Mammary epithelial cell (primary cell): ENCODE measurements at regions not wholly inside any gene's neighbourhood (a gene's known extent, or its start where the extent isn't known, plus 50 kb on each side); places are given as distances from the start of the nearest gene placed in this dataset.

Source experiments
- EZH2 ChIP-seq: IDR thresholded peaks from 2 replicates; pipeline ENCODE4 v1.6.1; 2012; ENCODE audit warnings: low read length, inconsistent platforms, borderline replicate concordance
- TF ChIP-seq, protein P1 (sequence below), 2 donors: IDR thresholded peaks in 1 of 2; conservative IDR thresholded peaks in 1 of 2; 2 replicates each; pipeline ENCODE4 v1.5.1; 2011 to 2012; ENCODE audit warnings: inconsistent platforms in 2 of 2, low read length in 2 of 2, mild to moderate bottlenecking in 2 of 2, control low read depth in 1 of 2, low read depth in 1 of 2; ENCODE audit not compliant: insufficient read depth in 1 of 2; ENCODE audit errors: extremely low read depth in 1 of 2

DNA sequence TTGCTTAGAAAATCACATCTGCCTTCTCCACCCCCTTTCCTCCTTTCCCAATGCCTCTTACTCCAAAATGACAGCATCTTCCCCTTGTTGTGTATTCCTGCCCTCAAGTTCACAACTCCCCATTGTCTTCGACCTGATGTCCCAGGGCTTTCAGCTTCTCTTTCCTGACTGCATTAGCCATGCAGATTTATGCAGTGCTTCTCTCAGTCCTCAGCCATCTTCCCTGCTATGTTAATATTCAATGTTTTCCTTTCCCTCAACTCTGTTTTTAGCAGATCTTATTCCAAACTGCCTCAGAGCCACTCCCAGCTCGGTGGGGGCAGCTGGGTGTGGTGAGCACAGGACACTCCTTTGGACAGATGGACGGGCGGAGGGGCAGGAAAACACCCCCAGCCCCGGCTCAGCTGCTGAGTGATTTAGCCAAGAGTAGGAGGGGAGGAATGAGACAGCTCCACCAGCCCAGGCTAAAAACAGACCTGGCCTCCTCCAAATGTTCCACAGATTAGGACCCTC, 71.0 kb downstream of the CD2 start:
- no peak for TF ChIP-seq EZH2
- TF ChIP-seq, protein P1, sequence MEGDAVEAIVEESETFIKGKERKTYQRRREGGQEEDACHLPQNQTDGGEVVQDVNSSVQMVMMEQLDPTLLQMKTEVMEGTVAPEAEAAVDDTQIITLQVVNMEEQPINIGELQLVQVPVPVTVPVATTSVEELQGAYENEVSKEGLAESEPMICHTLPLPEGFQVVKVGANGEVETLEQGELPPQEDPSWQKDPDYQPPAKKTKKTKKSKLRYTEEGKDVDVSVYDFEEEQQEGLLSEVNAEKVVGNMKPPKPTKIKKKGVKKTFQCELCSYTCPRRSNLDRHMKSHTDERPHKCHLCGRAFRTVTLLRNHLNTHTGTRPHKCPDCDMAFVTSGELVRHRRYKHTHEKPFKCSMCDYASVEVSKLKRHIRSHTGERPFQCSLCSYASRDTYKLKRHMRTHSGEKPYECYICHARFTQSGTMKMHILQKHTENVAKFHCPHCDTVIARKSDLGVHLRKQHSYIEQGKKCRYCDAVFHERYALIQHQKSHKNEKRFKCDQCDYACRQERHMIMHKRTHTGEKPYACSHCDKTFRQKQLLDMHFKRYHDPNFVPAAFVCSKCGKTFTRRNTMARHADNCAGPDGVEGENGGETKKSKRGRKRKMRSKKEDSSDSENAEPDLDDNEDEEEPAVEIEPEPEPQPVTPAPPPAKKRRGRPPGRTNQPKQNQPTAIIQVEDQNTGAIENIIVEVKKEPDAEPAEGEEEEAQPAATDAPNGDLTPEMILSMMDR (conservative IDR thresholded peaks at IDR 0.05 in 1 of 2, IDR thresholded peaks at IDR 0.05 in 1 of 2; ENCODE audit: extremely low read depth in 1 of 2, insufficient read depth in 1 of 2, low read depth in 1 of 2, low read length in 2 of 2) = no peak
